HG02642 (cell line): ENCODE measurements at regions not wholly inside any gene's neighbourhood (a gene's known extent, or its start where the extent isn't known, plus 50 kb on each side); places are given as distances from the start of the nearest gene placed in this dataset.
"Not testable (repeated sequence)": the region's sequence is repeated elsewhere in the genome, so short reads cannot be mapped to it uniquely, and the experiment has no call there.

Source experiments
- ATAC-seq: cut with Tn5 transposase; IDR thresholded peaks from one replicate; pipeline ENCODE4 v1.9.1; 2021; ENCODE audit warnings: mild to moderate bottlenecking; ENCODE audit not compliant: unreplicated experiment, poor library complexity

GRCh38 chr4:133266966-133267365, 117.9 kb downstream of the PCDH10 start:
- ATAC-seq, result not testable (repeated sequence)

DNA sequence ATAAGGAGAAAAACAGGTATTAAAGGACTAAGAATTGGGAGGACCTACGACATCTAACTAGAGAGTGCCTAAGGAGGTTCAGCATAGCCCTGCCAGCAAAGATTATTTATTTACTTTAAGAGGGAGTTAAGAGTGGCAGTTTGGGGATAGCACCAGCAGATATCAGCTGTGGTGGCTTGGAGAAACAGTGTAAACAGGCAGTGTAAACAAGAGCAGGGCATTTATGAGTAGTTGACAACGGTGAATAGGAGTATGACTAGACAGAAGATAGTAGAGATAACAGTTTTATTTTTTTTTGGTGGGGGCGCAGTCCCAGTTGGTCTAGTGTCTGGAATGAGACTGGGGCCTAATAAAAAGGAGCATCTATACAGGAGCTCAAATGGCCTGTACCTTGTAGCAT, 115.2 kb downstream of the PCDH10 start:
- not testable (repeated sequence) for ATAC-seq

DNA sequence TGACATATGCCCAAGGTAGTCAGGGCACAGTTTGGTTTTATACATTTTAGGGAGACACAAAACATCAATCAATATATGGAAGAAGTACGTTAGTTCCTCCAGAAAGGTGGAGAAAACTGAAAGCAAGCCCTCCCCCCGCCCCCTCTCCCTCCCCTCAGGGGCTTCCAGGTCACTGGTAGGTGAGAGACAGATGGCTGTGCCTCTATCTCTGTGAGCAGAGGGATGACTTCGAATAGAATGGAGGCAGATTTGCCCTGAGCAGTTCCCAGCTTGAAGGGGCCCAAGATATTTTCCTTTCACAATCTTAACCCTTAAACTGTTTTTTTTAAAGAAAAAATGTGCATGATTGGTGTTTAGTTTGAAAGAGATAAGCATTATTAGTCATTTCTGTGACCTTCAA, 114.0 kb downstream of the PCDH10 start:
- ATAC-seq, result no peak

DNA sequence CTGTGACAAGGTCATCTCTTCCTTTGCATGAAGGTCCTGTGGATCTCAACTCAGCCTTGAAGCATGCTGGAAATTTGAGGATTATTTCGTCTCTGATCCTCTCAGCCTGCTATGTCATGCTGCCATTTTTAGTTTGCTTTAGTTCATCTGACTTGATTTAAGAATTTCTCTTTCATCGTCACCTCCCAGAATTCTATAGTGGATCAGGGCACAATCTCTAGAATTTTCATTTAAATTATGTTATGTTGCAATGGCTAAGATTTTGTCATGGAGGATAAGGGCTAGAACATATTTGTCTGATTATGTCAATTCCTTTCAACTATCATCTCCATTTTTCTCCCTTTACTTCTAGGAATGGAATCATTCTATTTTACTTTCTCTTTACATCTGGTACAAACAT, 98.8 kb downstream of the PCDH10 start:
- ATAC-seq, result no peak

GRCh38 chr4:133245226-133245625, 96.1 kb downstream of the PCDH10 start:
- no peak for ATAC-seq
